Daoy (cell line): ENCODE measurements at regions not wholly inside any gene's neighbourhood (a gene's known extent, or its start where the extent isn't known, plus 50 kb on each side); places are given as distances from the start of the nearest gene placed in this dataset.
"Not testable (repeated sequence)": the region's sequence is repeated elsewhere in the genome, so short reads cannot be mapped to it uniquely, and the experiment has no call there.

ENCODE experiments used
- DNase-seq: peaks from one replicate; pipeline ENCODE4 v3.0.0-alpha.2; 2015; ENCODE audit warnings: low read depth

- no peak for DNase-seq
These were observed 116.6 kb upstream of the PTPRG start for GRCh38 chr3:61444782-61445181.

- no peak for DNase-seq
These were observed 115.4 kb upstream of the PTPRG start for GRCh38 chr3:61445924-61446323.

DNA sequence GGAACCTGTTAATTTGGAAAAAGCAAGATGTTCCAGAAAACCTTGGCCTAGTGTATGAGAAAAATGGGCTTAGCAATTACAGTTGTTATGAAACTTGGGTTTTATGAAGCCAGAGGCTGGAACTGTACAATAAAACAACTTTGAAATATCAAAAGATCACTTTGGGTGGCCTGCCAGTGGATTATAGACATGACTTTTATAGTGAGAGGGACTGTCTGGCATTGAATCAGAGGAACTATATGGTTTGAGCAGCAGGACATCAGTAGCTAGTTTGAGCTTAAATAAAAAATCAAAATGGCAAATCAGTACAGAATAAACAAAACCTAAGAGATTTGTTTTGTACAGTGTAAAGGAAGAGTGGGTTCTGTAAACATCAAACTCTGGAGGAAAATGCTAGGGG, 115.0 kb upstream of the PTPRG start:
- DNase-seq = no peak

DNA sequence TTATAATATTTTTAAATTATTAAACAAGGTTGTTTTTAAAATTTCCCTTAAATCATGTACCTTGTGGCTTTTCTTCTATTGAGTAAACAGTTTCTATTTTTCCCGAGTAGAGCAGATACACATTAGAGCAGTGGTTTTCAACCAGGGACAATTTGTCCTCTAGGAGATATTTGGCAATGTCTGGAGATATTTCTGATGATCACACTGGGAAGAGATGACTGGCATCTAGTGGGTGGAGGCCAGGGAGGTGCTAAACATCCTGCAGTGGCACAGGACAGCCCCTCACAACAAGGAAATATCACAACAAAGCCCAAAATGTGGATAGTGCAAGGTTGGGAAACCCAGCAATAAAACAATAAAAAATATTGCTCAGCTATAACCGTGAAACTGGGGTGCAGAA, 113.0 kb upstream of the PTPRG start:
- no peak for DNase-seq

DNA sequence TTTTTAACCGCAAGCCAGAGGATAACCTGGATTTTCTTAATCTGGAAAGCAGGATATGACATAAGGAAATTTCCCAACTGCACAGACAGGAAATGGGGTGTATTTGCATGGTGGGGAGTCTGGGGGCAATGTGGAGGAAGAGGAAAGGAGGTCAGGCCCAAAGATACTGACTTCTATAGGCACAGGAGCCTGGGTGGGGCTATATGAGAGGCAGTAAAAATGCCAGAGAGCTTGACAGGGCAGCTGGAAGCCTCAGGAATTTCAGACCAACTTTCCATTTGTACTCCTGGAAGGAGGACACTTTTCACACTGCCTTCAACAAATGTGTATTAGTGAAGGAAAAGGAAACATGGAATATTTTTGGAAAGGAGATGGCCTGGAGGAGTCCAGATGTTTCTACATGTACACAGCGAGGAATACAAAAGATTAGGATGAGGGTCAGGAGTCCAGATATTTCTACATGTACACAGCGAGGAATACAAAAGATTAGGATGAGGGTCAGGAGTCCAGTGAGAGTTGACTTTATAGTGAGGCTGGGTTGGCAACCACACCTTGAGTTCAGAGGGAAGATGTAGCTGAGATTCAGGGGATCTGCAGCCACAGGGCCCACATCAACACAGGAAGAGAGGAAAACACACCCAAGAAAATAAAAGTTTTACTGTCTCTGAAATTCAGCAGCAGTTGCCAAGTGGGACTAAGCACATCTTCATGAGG, 111.9 kb upstream of the PTPRG start:
- DNase-seq = no peak

DNA sequence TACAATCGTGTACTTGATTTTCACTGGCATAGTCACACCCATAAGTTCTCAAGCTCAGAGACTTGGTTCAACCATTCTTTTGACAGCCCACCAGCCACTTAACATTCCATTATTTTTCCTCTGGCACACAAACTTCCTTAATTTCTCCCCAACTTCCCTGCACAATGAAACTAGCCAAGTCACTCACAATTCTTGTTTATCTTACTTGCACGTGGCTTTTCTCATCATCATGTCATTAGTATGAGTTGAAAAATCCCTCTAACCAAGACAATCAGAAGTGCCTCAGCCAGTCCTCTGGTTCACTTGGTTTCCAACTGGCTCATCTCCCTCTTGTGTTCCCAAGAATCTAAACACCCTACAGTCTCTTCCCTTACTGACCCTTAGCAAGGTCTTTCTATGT, 110.5 kb upstream of the PTPRG start:
- DNase-seq = no peak

DNA sequence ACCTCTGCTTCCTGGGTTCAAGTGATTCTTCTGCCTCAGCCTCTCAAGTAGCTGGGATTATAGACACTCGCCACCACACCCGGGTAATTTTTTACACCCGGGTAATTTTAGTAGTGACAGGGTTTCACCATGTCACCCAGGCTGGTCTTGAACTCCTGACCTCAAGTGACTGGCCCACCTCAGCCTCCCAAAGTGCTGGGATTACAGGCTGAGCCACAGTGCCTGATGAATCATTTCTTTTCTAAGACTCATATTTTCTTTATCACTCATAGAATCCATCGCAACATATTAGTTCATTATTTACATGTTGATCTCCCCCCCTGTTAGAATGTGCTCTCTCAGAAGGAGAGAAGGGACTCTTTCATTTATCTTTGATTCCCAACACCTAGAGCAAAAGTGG, 109.5 kb upstream of the PTPRG start:
- DNase-seq = peak; percentile 25

GRCh38 chr3:61452535-61453090, 108.8 kb upstream of the PTPRG start:
- peak; percentile 38 for DNase-seq

DNA sequence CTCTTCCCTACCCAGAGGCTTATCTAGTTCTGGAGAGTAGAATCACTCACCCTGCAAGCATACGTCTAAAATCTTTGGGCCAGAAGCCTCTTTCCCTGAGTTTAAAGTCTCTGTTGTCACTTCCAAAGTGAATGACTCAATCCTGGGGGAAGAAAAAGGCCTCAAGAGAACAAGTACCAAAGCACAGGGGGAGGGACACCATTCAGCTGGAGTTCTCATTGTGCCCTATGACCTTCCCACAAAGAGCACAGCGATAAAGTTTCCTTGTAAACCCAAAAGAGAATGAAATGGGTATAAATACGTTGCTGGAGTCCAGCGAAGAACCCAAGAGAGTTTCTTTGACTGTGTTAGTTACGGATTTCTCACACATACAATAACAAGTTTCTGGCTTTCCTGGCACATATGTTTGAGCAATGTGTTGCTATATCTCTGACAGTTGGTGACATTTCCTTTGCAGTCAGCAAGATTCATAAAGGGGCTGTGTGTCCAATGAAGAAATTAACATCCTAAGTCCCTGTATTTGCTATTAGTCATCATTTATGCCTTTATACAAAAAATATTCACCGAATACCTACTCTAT, 107.3 kb upstream of the PTPRG start:
- peak; percentile 2 for DNase-seq

- DNase-seq = peak; percentile 46
These were observed 106.6 kb upstream of the PTPRG start for GRCh38 chr3:61454801-61455200.

DNA sequence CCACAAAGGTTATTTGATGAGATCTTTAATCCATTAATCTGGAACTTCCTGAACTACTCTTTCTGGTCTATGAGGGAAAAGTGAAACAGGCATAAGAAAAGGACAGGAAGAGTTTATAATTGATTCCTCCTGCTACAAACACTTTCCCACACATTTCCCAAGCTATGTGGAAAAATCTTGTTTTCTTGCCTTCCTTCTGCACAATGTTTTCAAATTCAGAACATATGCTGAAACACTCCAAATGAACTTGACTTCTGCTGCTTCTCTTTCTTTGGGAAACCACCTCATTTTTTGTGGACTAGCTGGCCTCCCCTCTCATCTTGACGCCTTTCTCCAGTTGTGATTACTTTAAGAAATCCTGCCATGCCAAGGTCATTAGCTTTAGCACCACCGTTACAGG, 100.7 kb upstream of the PTPRG start:
- no peak for DNase-seq

DNA sequence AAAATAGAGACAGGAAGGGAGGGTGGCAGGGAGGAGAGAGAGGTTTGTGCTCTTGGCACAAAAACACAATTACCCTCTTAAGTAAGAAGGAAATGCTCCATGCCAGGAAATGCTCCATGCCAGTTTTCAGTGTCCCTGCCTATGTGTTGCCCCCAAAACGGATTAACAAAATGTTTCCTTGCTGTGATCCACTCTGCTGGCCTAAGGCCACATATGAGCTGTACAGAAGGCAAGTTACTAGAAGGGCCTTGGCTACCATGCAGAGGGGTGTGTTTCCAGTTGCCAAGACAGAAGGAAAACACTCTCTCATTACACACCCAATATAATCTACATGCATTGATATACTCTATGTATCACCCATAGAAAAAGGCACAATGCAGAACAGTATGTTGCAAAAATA, 98.2 kb upstream of the PTPRG start:
- no peak for DNase-seq

DNA sequence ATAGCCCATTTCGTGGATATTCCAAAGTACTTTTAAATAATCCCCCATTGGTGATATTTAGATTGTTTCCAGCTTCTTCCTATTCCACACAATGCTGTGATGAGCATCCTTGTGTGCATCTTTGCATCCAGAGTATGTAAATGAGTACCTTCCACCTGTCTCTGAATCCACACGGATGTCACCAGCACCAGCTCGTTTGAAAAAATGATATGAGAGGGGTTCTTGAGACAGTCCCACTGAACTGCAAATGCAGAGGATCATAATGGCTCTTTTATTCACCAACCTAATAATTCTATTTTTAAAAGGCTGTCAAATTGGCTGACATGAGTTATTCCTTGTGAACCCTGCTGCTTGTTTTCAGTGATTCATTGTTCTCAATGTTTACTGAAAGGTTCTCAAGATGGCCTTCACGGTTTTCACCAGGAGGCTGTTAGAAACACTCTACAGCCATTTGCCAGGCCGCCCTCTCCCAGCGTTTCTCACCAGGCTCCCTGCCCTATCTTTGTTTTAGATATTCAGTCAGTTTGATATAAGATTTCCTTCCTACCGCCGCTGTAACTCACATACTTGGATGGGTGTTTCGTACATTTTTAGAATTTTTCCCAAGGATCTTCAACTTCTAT, 96.7 kb upstream of the PTPRG start:
- no peak for DNase-seq

GRCh38 chr3:61466357-61466756, 95.0 kb upstream of the PTPRG start:
- no peak for DNase-seq

DNA sequence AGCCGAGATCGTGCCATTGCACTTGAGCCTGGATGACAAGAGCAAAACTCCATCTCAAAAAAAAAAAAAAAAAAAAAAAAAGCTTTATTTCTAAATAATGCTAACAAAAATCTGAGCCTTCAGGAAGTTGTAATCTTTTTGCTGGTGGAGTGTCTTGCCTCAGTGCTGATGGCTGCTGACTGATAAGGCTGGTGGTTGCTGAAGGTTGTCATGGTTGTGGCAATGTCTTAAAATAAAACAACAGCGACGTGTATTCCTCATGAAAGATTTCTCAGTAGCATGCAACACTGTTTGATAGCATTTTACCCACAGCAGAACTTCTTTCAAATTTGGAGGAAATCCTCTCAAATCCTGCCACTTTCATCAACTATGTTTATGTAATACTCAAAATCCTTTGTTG, 77.4 kb upstream of the PTPRG start:
- DNase-seq = no peak

- DNase-seq = no peak
These were observed 68.0 kb upstream of the PTPRG start for GRCh38 chr3:61493339-61493738.

GRCh38 chr3:61494309-61494708, 67.1 kb upstream of the PTPRG start:
- not testable (repeated sequence) for DNase-seq

DNA sequence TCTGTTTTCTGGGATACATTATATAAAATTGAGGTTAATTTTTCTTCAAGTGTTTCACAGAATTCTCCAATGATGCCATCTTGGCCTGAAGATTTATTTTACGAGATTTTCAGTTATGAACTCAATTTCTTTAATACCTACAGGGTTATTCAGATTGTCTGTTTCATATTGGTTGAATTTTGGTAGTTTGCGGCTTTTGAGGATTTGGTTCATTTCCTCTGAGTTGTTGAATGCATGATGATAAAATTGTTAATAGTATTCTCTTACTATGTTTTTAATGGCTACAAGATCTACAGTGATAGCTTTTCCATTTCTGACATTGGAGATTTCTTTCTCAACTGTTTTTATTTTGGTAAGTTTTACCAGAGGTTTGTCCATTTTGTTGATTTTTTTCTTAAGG, 63.9 kb upstream of the PTPRG start:
- no peak for DNase-seq

DNA sequence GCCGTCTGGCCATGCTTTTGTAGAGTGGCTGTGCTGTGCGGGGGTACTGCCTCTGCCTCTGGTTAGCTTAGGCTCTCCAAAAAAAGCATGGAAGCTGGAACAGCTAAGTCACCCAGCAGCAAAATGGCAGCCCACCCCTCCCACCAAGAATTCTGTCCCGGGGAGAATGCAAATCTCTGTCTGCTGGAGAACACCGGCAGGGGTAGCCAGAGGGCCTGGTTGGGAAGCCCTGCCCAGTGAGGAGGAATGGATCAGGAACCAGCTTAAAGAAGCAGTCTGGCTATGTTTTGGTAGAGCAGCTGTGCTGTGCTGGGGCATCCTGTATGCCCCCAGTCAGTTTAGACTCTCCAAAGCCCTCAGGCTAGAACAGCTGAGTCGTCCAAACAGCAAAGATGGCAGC, 56.2 kb upstream of the PTPRG start:
- no peak for DNase-seq

- DNase-seq = no peak
These were observed 53.4 kb upstream of the PTPRG start for GRCh38 chr3:61507946-61508345.
